GM12878 (cell line): ENCODE measurements at regions not wholly inside any gene's neighbourhood (a gene's known extent, or its start where the extent isn't known, plus 50 kb on each side); places are given as distances from the start of the nearest gene placed in this dataset.

Experiments
- ATAC-seq: fragments of 200-7000 bp; cut with Tn5 transposase; 3 replicates; pipeline ENCODE4 v1.9.1; 2020; ENCODE audit warnings: mild to moderate bottlenecking, moderate library complexity
- BruUV-seq: library from RNA; stranded (reverse); fragments of 400-500 nt; replicated peaks from 2 replicates; lab custom pipeline; 2021; lab: Mats Ljungman, UMichigan
- CTCF ChIA-PET: fragments of 300-600 bp; sonication (Branson Sonifier 250); formaldehyde crosslinking; extraction: SDS; loops from one replicate; lab custom pipeline; 2021; ENCODE audit warnings: inconsistent platforms; lab: Yijun Ruan, JAX
- POLR2A ChIA-PET: fragments of 350-600 bp; formaldehyde crosslinking; extraction: SDS; loops from one replicate; lab custom pipeline; 2021; ENCODE audit warnings: inconsistent platforms; lab: Charles Lee
- RAD21 ChIA-PET: fragments of 300-600 bp; sonication (Branson Sonifier 250); formaldehyde crosslinking; loops from one replicate; lab custom pipeline; 2023; ENCODE audit warnings: antibody characterized with exemption; ENCODE audit not compliant: unreplicated experiment; lab: Charles Lee
- SMC1A ChIA-PET: fragments of 300-600 bp; sonication (Branson Sonifier 250); formaldehyde crosslinking; loops from one replicate; lab custom pipeline; 2023; ENCODE audit not compliant: unreplicated experiment, uncharacterized antibody; lab: Charles Lee
- DNase-seq: peaks from one replicate; pipeline ENCODE4 v3.0.0-alpha.2; 2011; ENCODE audit warnings: low read depth, low spot score
- FAIRE-seq: peaks from 3 replicates; lab custom pipeline; 2011; peaks lifted over from hg19 to GRCh38; lab: Jason Lieb, UNC
- H2AFZ ChIP-seq: 2 replicates; pipeline ENCODE4 v1.6.0; 2011; ENCODE audit warnings: low read depth, low read length, control low read depth; ENCODE audit not compliant: control insufficient read depth
- H3K27ac ChIP-seq: 2 replicates; pipeline ENCODE4 v1.5.1; 2011; ENCODE audit warnings: control low read depth; ENCODE audit not compliant: control insufficient read depth, insufficient read depth
- H3K27me3 ChIP-seq, 2 experiments: replicated peaks in 1 of 2; 2 replicates each; pipeline versions ENCODE4 v1.6.0 to v1.6.1; 2011; ENCODE audit warnings: low read length in 1 of 2; ENCODE audit not compliant: control insufficient read depth in 2 of 2, insufficient read depth in 2 of 2
- H3K36me3 ChIP-seq, 2 experiments: 2 replicates each; pipeline ENCODE4 v1.5.1; 2011; ENCODE audit warnings: low read length in 1 of 2; ENCODE audit not compliant: control insufficient read depth in 2 of 2, insufficient read depth in 2 of 2
- H3K4me1 ChIP-seq: 2 replicates; pipeline ENCODE4 v1.6.1; 2011; ENCODE audit warnings: mild to moderate bottlenecking, low read length, moderate library complexity, mixed read lengths; ENCODE audit not compliant: control insufficient read depth, insufficient read depth
- H3K4me2 ChIP-seq: 2 replicates; pipeline ENCODE4 v1.6.0; 2011; ENCODE audit warnings: control low read depth; ENCODE audit not compliant: control insufficient read depth, insufficient read depth
- H3K4me3 ChIP-seq: fragments of 200-600 bp; sonication (generic); 2 replicates; pipeline ENCODE4 v1.5.1; 2016
- H3K79me2 ChIP-seq: 2 replicates; pipeline ENCODE4 v1.6.0; 2011; ENCODE audit warnings: low read length; ENCODE audit not compliant: control insufficient read depth, insufficient read depth
- H3K9ac ChIP-seq: 2 replicates; pipeline ENCODE4 v1.8.0; 2011; ENCODE audit warnings: low read length, control low read depth, mixed read lengths; ENCODE audit not compliant: control insufficient read depth, insufficient read depth
- H3K9me3 ChIP-seq: replicated peaks from 3 replicates; pipeline ENCODE4 v1.5.1; 2011; ENCODE audit warnings: mild to moderate bottlenecking, low read length; ENCODE audit not compliant: control insufficient read depth, insufficient read depth
- H4K20me1 ChIP-seq: 2 replicates; pipeline ENCODE4 v1.6.0; 2011; ENCODE audit not compliant: control insufficient read depth, insufficient read depth
- ATF7 ChIP-seq: fragments of 450-650 bp; IDR thresholded peaks from 2 replicates; pipeline ENCODE4 v1.6.1; 2016; ENCODE audit warnings: low read depth, mild to moderate bottlenecking
- GATAD2B ChIP-seq: fragments of 450-650 bp; conservative IDR thresholded peaks from 2 replicates; pipeline ENCODE4 v1.6.1; 2017; ENCODE audit warnings: low read depth, mild to moderate bottlenecking, moderate library complexity
- LARP7 ChIP-seq: fragments of 450-650 bp; IDR thresholded peaks from 2 replicates; pipeline ENCODE4 v1.6.1; 2017; ENCODE audit warnings: mild to moderate bottlenecking
- NFIC ChIP-seq: IDR thresholded peaks from 2 replicates; pipeline ENCODE4 v1.6.1; 2012; ENCODE audit warnings: low read depth, mild to moderate bottlenecking, inconsistent platforms, low read length, moderate library complexity
- POLR2A ChIP-seq: IDR thresholded peaks from 2 replicates; pipeline ENCODE4 v1.6.1; 2011; ENCODE audit warnings: low read depth, mild to moderate bottlenecking, low read length
- SP1 ChIP-seq: IDR thresholded peaks from one replicate; pipeline ENCODE4 v1.6.1; 2011; ENCODE audit warnings: low read depth, low read length
- SREBF2 ChIP-seq: IDR thresholded peaks from 2 replicates; pipeline ENCODE4 v1.6.1; 2012; ENCODE audit warnings: mild to moderate bottlenecking, low read length
- SUZ12 ChIP-seq: fragments of 200-600 bp; sonication (generic); IDR thresholded peaks from one replicate; pipeline ENCODE4 v1.6.1; 2018; ENCODE audit warnings: antibody characterized with exemption, mild to moderate bottlenecking; ENCODE audit not compliant: unreplicated experiment
- TARDBP ChIP-seq: IDR thresholded peaks from 2 replicates; pipeline ENCODE4 v1.6.1; 2016; ENCODE audit warnings: borderline replicate concordance
- YY1 ChIP-seq: IDR thresholded peaks from 2 replicates; pipeline ENCODE4 v1.6.1; 2011; ENCODE audit warnings: low read depth, mild to moderate bottlenecking, low read length
- ZNF207 ChIP-seq: fragments of 450-650 bp; IDR thresholded peaks from 2 replicates; pipeline ENCODE4 v1.6.1; 2014; ENCODE audit warnings: antibody characterized with exemption, mild to moderate bottlenecking, borderline replicate concordance
- WGBS: methylation state at CpG from one replicate; pipeline ENCODE4 v1.1.6; 2016; ENCODE audit warnings: low lambda C conversion rate; ENCODE audit not compliant: insufficient replicate concordance, insufficient coverage; ENCODE audit errors: missing lambda C conversion rate; 5-methylcytosine and 5-hydroxymethylcytosine counted together
- in situ Hi-C: fragments of 300-500 bp; cut with MboI; formaldehyde crosslinking; loops from 9 replicates; pipeline ENCODE4 v1.14.3; 2018; ENCODE audit warnings: mixed read lengths
- intact Hi-C: fragments of 100-400 bp; cut with micrococcal nuclease; formaldehyde crosslinking; loops from one replicate; pipeline ENCODE4 v1.14.2; 2022; ENCODE audit not compliant: unreplicated experiment
- TF ChIP-seq, protein P1 (sequence below): fragments of 450-650 bp; IDR thresholded peaks from 2 replicates; pipeline ENCODE4 v1.6.1; 2016; ENCODE audit warnings: mild to moderate bottlenecking
- TF ChIP-seq, protein P2 (sequence below): fragments of 150-350 bp; IDR thresholded peaks from 2 replicates; pipeline ENCODE4 v1.6.1; 2014; ENCODE audit warnings: mild to moderate bottlenecking, low read depth, low read length
- TF ChIP-seq, protein P3 (sequence below): IDR thresholded peaks from 2 replicates; pipeline ENCODE4 v1.6.1; 2011; ENCODE audit warnings: borderline replicate concordance, low read depth, mild to moderate bottlenecking, moderate library complexity, mixed read lengths, low read length; ENCODE audit not compliant: insufficient read depth; ENCODE audit errors: extremely low read length
- TF ChIP-seq, protein P4 (sequence below): IDR thresholded peaks from 2 replicates; pipeline ENCODE4 v1.6.1; 2011; ENCODE audit warnings: mild to moderate bottlenecking, low read depth, low read length, moderate library complexity; ENCODE audit not compliant: insufficient replicate concordance
- TF ChIP-seq, protein P5 (sequence below): fragments of 450-650 bp; formaldehyde crosslinking; IDR thresholded peaks from 2 replicates; pipeline ENCODE4 v1.4.0; 2022; ENCODE audit warnings: mild to moderate bottlenecking, moderate library complexity

DNA sequence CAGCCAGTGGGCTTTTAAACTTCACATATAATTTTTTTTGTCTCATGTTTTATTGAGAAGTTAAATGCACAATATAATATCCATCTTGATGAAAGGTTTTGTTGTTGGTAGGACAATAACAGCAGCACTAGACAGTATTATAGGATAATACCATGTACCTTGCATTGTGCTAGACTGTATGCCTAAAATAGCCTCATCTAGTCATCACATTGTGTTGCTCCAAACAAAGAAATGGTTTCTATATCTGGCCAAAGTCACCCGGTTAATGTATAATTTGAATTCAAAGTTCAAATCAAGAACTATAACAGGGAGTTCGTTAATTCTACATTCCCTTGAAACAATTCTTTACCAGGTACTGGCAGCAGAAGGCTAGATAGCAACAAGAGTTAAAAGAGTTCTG, 104.9 kb downstream of the KCNJ2 start (continued):
- no peak for TF ChIP-seq YY1
- no peak for TF ChIP-seq SP1
- TF ChIP-seq, protein P1, sequence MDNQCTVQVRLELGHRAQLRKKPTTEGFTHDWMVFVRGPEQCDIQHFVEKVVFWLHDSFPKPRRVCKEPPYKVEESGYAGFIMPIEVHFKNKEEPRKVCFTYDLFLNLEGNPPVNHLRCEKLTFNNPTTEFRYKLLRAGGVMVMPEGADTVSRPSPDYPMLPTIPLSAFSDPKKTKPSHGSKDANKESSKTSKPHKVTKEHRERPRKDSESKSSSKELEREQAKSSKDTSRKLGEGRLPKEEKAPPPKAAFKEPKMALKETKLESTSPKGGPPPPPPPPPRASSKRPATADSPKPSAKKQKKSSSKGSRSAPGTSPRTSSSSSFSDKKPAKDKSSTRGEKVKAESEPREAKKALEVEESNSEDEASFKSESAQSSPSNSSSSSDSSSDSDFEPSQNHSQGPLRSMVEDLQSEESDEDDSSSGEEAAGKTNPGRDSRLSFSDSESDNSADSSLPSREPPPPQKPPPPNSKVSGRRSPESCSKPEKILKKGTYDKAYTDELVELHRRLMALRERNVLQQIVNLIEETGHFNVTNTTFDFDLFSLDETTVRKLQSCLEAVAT = no peak

DNA sequence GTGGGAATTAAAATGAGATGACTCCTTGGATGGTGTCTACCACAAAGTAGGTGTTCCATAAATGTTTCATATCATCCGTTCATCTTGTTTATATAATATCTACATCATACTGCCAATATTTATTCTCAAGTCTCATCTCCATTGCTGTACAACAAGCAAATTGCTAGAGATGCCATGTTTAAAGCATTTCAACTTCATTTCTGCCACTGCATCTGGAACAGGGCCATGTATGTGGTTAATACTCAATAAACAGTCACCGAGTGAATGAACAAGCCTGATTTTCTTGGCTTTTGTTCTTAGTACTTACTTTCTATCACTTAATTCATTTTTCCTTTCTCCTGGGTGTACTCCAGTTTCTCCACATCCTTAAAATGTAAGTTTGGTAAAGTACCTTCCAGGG, 107.6 kb downstream of the KCNJ2 start:
- Histone ChIP-seq H3K4me1 (no peaks in the 10 kb centered on the region), H3K4me3 (no peak overlapping the region), H3K79me2 (no peaks in the 10 kb centered on the region), H3K27ac (no peak overlapping the region), H2AFZ (no peak overlapping the region), H3K4me2 (no peak overlapping the region), H3K9ac (no peak overlapping the region), H3K27me3 (no peaks in the 10 kb centered on the region), H4K20me1 (no peaks in the 10 kb centered on the region), H3K36me3 (no peaks in the 10 kb centered on the region), H3K9me3 (no peaks in the 10 kb centered on the region)
- 34% methylated on average over 2 of the region's 2 CpGs for WGBS
- in situ Hi-C loops = no loop called here
- SMC1A ChIA-PET = interaction anchor here (0.7 to 1.3 kb wide), 6 partner anchors 9 to 106 kb away, joined by 3 to 4 read pairs (median 4); no protein-coding TSS in a partner anchor
- BruUV-seq = no TSS peak
- CTCF ChIA-PET = interaction anchor here (1.0 to 1.2 kb wide), 2 partner anchors 9 to 109 kb away, joined by 3 read pairs; no protein-coding TSS in a partner anchor
- RAD21 ChIA-PET = interaction anchor here (0.7 to 0.8 kb wide), 2 partner anchors 68 kb away, joined by 3 read pairs; no protein-coding TSS in a partner anchor
- FAIRE-seq = no peak
- intact Hi-C loops = no loop called here
- no peak for DNase-seq
- POLR2A ChIA-PET = no interaction called here
- ATAC-seq = no peak
- TF ChIP-seq, protein P2, sequence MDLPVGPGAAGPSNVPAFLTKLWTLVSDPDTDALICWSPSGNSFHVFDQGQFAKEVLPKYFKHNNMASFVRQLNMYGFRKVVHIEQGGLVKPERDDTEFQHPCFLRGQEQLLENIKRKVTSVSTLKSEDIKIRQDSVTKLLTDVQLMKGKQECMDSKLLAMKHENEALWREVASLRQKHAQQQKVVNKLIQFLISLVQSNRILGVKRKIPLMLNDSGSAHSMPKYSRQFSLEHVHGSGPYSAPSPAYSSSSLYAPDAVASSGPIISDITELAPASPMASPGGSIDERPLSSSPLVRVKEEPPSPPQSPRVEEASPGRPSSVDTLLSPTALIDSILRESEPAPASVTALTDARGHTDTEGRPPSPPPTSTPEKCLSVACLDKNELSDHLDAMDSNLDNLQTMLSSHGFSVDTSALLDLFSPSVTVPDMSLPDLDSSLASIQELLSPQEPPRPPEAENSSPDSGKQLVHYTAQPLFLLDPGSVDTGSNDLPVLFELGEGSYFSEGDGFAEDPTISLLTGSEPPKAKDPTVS = no peak
- TF ChIP-seq POLR2A = no peak
- TF ChIP-seq LARP7 = no peak
- TF ChIP-seq TARDBP = no peak
- no peak for TF ChIP-seq YY1
- no peak for TF ChIP-seq ATF7
- TF ChIP-seq ZNF207 = no peak
- TF ChIP-seq SREBF2 = no peak
- TF ChIP-seq, protein P3, sequence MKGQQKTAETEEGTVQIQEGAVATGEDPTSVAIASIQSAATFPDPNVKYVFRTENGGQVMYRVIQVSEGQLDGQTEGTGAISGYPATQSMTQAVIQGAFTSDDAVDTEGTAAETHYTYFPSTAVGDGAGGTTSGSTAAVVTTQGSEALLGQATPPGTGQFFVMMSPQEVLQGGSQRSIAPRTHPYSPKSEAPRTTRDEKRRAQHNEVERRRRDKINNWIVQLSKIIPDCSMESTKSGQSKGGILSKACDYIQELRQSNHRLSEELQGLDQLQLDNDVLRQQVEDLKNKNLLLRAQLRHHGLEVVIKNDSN = no peak
- TF ChIP-seq, protein P4, sequence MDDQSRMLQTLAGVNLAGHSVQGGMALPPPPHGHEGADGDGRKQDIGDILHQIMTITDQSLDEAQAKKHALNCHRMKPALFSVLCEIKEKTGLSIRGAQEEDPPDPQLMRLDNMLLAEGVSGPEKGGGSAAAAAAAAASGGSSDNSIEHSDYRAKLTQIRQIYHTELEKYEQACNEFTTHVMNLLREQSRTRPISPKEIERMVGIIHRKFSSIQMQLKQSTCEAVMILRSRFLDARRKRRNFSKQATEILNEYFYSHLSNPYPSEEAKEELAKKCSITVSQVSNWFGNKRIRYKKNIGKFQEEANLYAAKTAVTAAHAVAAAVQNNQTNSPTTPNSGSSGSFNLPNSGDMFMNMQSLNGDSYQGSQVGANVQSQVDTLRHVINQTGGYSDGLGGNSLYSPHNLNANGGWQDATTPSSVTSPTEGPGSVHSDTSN = no peak
- TF ChIP-seq NFIC = no peak
- TF ChIP-seq, protein P5, sequence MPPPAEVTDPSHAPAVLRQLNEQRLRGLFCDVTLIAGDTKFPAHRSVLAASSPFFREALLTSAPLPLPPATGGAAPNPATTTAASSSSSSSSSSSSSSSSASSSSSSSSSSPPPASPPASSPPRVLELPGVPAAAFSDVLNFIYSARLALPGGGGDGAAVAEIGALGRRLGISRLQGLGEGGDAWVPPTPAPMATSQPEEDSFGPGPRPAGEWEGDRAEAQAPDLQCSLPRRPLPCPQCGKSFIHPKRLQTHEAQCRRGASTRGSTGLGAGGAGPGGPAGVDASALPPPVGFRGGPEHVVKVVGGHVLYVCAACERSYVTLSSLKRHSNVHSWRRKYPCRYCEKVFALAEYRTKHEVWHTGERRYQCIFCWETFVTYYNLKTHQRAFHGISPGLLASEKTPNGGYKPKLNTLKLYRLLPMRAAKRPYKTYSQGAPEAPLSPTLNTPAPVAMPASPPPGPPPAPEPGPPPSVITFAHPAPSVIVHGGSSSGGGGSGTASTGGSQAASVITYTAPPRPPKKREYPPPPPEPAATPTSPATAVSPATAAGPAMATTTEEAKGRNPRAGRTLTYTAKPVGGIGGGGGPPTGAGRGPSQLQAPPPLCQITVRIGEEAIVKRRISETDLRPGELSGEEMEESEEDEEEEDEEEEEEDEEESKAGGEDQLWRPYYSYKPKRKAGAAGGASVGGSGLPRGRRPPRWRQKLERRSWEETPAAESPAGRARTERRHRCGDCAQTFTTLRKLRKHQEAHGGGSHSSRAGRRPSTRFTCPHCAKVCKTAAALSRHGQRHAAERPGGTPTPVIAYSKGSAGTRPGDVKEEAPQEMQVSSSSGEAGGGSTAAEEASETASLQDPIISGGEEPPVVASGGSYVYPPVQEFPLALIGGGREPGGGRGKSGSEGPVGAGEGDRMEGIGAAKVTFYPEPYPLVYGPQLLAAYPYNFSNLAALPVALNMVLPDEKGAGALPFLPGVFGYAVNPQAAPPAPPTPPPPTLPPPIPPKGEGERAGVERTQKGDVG = no peak
- TF ChIP-seq SUZ12 = no peak
- TF ChIP-seq GATAD2B = no peak
